Transverse colon (tissue), 4 donors: ENCODE measurements at regions not wholly inside any gene's neighbourhood (a gene's known extent, or its start where the extent isn't known, plus 50 kb on each side); places are given as distances from the start of the nearest gene placed in this dataset.

Experiments
- POLR2A ChIP-seq: fragments of 450-650 bp; IDR thresholded peaks from one replicate; pipeline ENCODE4 v1.6.1; 2016; ENCODE audit warnings: antibody characterized with exemption, mild to moderate bottlenecking, moderate library complexity
- POLR2AphosphoS5 ChIP-seq, 3 donors: sonication (generic); formaldehyde crosslinking; IDR thresholded peaks; one replicate each; pipeline ENCODE4 v1.6.1; 2016; ENCODE audit warnings: antibody characterized with exemption in 3 of 3
- TF ChIP-seq, protein P1 (sequence below), 5 experiments: fragments of 200-600 bp in 3 of 5; fragments of 450-650 bp in 2 of 5; sonication (generic) in 3 of 5; IDR thresholded peaks; 1 replicate in 2 of 5; 2 replicates in 3 of 5; pipeline ENCODE4 v1.5.1; 2016 to 2017; ENCODE audit warnings: antibody characterized with exemption in 5 of 5, inconsistent platforms in 3 of 5, mild to moderate bottlenecking in 2 of 5, moderate library complexity in 1 of 5

DNA sequence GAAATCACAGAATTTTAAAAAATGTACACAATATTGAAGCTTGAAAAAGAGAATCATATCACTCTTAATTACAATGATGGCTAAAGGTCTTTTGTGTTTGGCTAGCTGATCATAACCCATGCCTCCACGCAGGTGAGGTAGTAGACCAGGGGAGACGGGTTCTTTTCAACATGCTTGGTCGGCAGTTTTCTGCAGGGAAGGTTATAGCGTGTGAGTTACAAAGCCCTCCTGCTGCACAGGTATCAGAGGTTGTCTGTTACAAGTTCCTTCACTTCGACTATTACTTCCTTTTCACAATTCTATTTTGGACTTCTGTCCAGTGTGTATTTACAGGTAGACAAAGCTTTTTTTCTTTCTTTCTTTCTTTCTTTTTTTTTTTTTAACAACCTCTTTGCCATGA is 127.1 kb upstream of the PRPS1L1 start:
- TF ChIP-seq, protein P1, sequence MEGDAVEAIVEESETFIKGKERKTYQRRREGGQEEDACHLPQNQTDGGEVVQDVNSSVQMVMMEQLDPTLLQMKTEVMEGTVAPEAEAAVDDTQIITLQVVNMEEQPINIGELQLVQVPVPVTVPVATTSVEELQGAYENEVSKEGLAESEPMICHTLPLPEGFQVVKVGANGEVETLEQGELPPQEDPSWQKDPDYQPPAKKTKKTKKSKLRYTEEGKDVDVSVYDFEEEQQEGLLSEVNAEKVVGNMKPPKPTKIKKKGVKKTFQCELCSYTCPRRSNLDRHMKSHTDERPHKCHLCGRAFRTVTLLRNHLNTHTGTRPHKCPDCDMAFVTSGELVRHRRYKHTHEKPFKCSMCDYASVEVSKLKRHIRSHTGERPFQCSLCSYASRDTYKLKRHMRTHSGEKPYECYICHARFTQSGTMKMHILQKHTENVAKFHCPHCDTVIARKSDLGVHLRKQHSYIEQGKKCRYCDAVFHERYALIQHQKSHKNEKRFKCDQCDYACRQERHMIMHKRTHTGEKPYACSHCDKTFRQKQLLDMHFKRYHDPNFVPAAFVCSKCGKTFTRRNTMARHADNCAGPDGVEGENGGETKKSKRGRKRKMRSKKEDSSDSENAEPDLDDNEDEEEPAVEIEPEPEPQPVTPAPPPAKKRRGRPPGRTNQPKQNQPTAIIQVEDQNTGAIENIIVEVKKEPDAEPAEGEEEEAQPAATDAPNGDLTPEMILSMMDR (IDR thresholded peaks at IDR 0.05): no peak
- TF ChIP-seq POLR2A (no peak), POLR2AphosphoS5 (IDR thresholded peaks at IDR 0.05) (no peak)
